ENCODE measurements at regions not wholly inside any gene's neighbourhood (a gene's known extent, or its start where the extent isn't known, plus 50 kb on each side); places are given as distances from the start of the nearest gene placed in this dataset.
A peak's percentile ranks its signal among the peaks of the same experiment; 100 is the strongest.
"Not testable (repeated sequence)": the region's sequence is repeated elsewhere in the genome, so short reads cannot be mapped to it uniquely, and the experiment has no call there.

- DNase-seq: no peak
Observed at GRCh38 chr6:27617046-27617687, 144.3 kb upstream of the ZNF184 start.

- no peak for DNase-seq
Observed at GRCh38 chr6:27616328-27617045, 143.6 kb upstream of the ZNF184 start.

- no peak for DNase-seq
Observed at GRCh38 chr6:27611451-27611850, 138.5 kb upstream of the ZNF184 start.

GRCh38 chr6:27608916-27609883 lies 136.3 kb upstream of the ZNF184 start:
- peak; percentile 17 for DNase-seq

- DNase-seq: peak; percentile 26
Observed at GRCh38 chr6:27605401-27606342, 132.8 kb upstream of the ZNF184 start.

- no peak for DNase-seq
Observed at GRCh38 chr6:27604986-27605385, 132.1 kb upstream of the ZNF184 start.

GRCh38 chr6:27601668-27602254 lies 128.9 kb upstream of the ZNF184 start:
- no peak for DNase-seq

- DNase-seq: no peak
Observed at GRCh38 chr6:27599859-27600532, 127.1 kb upstream of the ZNF184 start.

- not testable (repeated sequence) for DNase-seq
Observed at GRCh38 chr6:27597031-27597567, 124.2 kb upstream of the ZNF184 start.

- DNase-seq: no peak
Observed at GRCh38 chr6:27593861-27594260, 121.0 kb upstream of the ZNF184 start.

- DNase-seq: no peak
Observed at GRCh38 chr6:27593200-27593818, 120.4 kb upstream of the ZNF184 start.

GRCh38 chr6:27592481-27593199 lies 119.7 kb upstream of the ZNF184 start:
- DNase-seq: peak; percentile 89

GRCh38 chr6:27591699-27592480 lies 119.0 kb upstream of the ZNF184 start:
- DNase-seq: peak; percentile 38

- not testable (repeated sequence) for DNase-seq
Observed at GRCh38 chr6:27585316-27585715, 112.4 kb upstream of the ZNF184 start.

GRCh38 chr6:27584326-27584725 lies 111.4 kb upstream of the ZNF184 start:
- DNase-seq: no peak

- DNase-seq: peak; percentile 31
Observed at GRCh38 chr6:27582928-27583725, 110.2 kb upstream of the ZNF184 start.

GRCh38 chr6:27579973-27580372 lies 107.1 kb upstream of the ZNF184 start:
- DNase-seq: no peak

GRCh38 chr6:27577922-27578321 lies 105.0 kb upstream of the ZNF184 start:
- no peak for DNase-seq

All from NCI-H146 (cell line).